ENCODE measurements at regions not wholly inside any gene's neighbourhood (a gene's known extent, or its start where the extent isn't known, plus 50 kb on each side); places are given as distances from the start of the nearest gene placed in this dataset.

DNA sequence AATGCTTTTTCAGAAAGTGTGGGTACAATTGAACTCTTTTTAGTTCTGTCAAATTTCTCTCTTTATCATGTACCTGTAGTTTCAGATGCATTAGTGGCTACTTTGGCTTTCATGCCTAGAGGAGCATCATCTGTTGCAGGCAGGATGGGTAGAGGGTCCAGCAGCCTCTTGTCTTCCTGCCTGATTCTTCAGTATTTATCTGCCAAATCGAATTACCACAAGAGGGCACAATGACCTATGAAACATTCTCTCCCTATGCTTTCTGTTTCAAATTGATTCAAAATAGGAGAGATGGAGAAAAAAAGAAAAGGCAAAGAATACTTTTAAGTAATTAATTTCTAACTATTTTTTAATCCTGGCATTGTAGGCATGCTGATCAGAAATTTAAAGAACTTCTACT lies 477.2 kb downstream of the TRIB2 start:
- Histone ChIP-seq H2BK120ac (ENCODE audit: low read depth, low read length, poor library complexity, severe bottlenecking) (no peak overlapping the region), H3K79me2 (ENCODE audit: insufficient read depth, low read length) (no peaks in the 10 kb centered on the region), H3K4me1 (ENCODE audit: insufficient read depth, low read length) (no peaks in the 10 kb centered on the region), H2AK5ac (ENCODE audit: insufficient read length, low read length) (no peak overlapping the region), H2AFZ (ENCODE audit: low read length) (no peak overlapping the region), H4K5ac (ENCODE audit: insufficient read length, low read depth, low read length) (no peak overlapping the region), H3K9me3 (ENCODE audit: control insufficient read depth, low read depth, low read length) (no peaks in the 10 kb centered on the region), H4K91ac (ENCODE audit: insufficient read length, low read depth, low read length) (no peak overlapping the region), H3K79me1 (ENCODE audit: insufficient read depth, low read depth, low read length, poor library complexity, severe bottlenecking) (no peaks in the 10 kb centered on the region), H3K23ac (ENCODE audit: insufficient read length, low read depth, low read length) (no peak overlapping the region), H3K9ac (ENCODE audit: extremely low read depth, insufficient read length, low read length) (no peak overlapping the region), H3K18ac (ENCODE audit: insufficient read length, low read depth, low read length) (no peak overlapping the region), H3K23me2 (ENCODE audit: insufficient read length, low read depth, low read length, poor library complexity, severe bottlenecking) (no peaks in the 10 kb centered on the region), H3T11ph (ENCODE audit: low read length) (no peak overlapping the region), H4K20me1 (ENCODE audit: control insufficient read depth, insufficient read depth, insufficient read length) (no peaks in the 10 kb centered on the region), H3K27ac (ENCODE audit: insufficient read length, low read depth, low read length) (no peak overlapping the region), H3K4ac (ENCODE audit: low read depth, low read length) (no peak overlapping the region), H4K8ac (replicated peaks; ENCODE audit: insufficient read length, low read depth, low read length) (no peak overlapping the region), H3K56ac (ENCODE audit: insufficient read length, low read depth, low read length) (no peak overlapping the region), H2BK12ac (ENCODE audit: insufficient read length, low read depth, low read length) (no peak overlapping the region), H3K14ac (ENCODE audit: insufficient read depth, low read length) (no peak overlapping the region), H2BK5ac (ENCODE audit: insufficient read length, low read length) (no peak overlapping the region), H3K4me2 (ENCODE audit: insufficient read depth, insufficient read length, low read length) (no peak overlapping the region), H2BK15ac (ENCODE audit: low read depth, low read length) (no peak overlapping the region), H3K27me3 (ENCODE audit: insufficient read depth, low read length) (no peaks in the 10 kb centered on the region), H2BK20ac (ENCODE audit: low read depth, low read length, poor library complexity, severe bottlenecking) (no peak overlapping the region)
- peak; percentile 71 for TF ChIP-seq CTCF (conservative IDR thresholded peaks at IDR 0.05)
- Mint-ChIP-seq H3K4me1 (no peaks in the 10 kb centered on the region), H3K4me3 (no peak overlapping the region), H3K36me3 (ENCODE audit: insufficient read depth in 1 of 3, low read depth in 3 of 3) (no peaks in the 10 kb centered on the region), H3K9me3 (no peaks in the 10 kb centered on the region), H3K27me3 (ENCODE audit: low read depth) (no peaks in the 10 kb centered on the region), H3K27ac (no peak overlapping the region)
- no peak for DNase-seq
- no CpG with 5 or more reads among the region's 1 CpG for WGBS (ENCODE audit: extremely low coverage, insufficient read length, low lambda C conversion rate)
